CD4-positive, alpha-beta T cell (primary cell): ENCODE measurements at regions not wholly inside any gene's neighbourhood (a gene's known extent, or its start where the extent isn't known, plus 50 kb on each side); places are given as distances from the start of the nearest gene placed in this dataset.

Experiments
- ATAC-seq: fragments of 200-7000 bp; cut with Tn5 transposase; one replicate; pipeline ENCODE4 v1.10.0; 2022; ENCODE audit warnings: mild to moderate bottlenecking; ENCODE audit not compliant: poor library complexity
- CTCF ChIA-PET: fragments of 350-600 bp; sonication (Branson Sonifier 250); formaldehyde crosslinking; loops from one replicate; lab custom pipeline; 2021; ENCODE audit warnings: antibody characterized with exemption, inconsistent platforms; lab: Charles Lee
- POLR2A ChIA-PET: fragments of 350-600 bp; sonication (Branson Sonifier 250); formaldehyde crosslinking; loops from one replicate; lab custom pipeline; 2021; ENCODE audit warnings: antibody characterized with exemption, inconsistent platforms; lab: Charles Lee
- DNase-seq, 14 experiments: peaks; one replicate each; pipeline ENCODE4 v3.0.0-alpha.2; 2013 to 2020; ENCODE audit warnings: mixed read lengths in 2 of 14
- H3K27ac ChIP-seq, 2 donors: one replicate each; pipeline versions ENCODE4 v1.5.1 to v1.7.0; 2013; ENCODE audit warnings: low read length in 2 of 2, low read depth in 1 of 2, mild to moderate bottlenecking in 1 of 2
- H3K27me3 ChIP-seq, 2 experiments: 1 replicate in 1 of 2; 2 replicates in 1 of 2; pipeline versions ENCODE4 v1.6.1 to v1.7.0; 2013; ENCODE audit warnings: low read length in 2 of 2, control low read depth in 1 of 2, mild to moderate bottlenecking in 1 of 2, moderate library complexity in 1 of 2; ENCODE audit not compliant: insufficient read depth in 2 of 2, control insufficient read depth in 1 of 2
- H3K36me3 ChIP-seq: one replicate; pipeline ENCODE4 v1.6.1; 2013; ENCODE audit warnings: low read length, control low read depth; ENCODE audit not compliant: insufficient read depth
- H3K4me1 ChIP-seq: one replicate; pipeline ENCODE4 v1.6.1; 2013; ENCODE audit warnings: low read length, control low read depth; ENCODE audit not compliant: insufficient read depth
- H3K4me3 ChIP-seq: one replicate; pipeline ENCODE4 v1.5.1; 2013; ENCODE audit warnings: mild to moderate bottlenecking, low read length, moderate library complexity
- H3K9me3 ChIP-seq, 2 experiments: 1 replicate in 1 of 2; 2 replicates in 1 of 2; pipeline versions ENCODE4 v1.6.1 to v1.7.0; 2013; ENCODE audit warnings: low read length in 2 of 2, mild to moderate bottlenecking in 2 of 2, control low read depth in 1 of 2, moderate library complexity in 1 of 2; ENCODE audit not compliant: control insufficient read depth in 1 of 2, insufficient read depth in 1 of 2
- H3K27ac Mint-ChIP-seq: one replicate; pipeline ENCODE4 v1.8.0; 2020; ENCODE audit warnings: mixed read lengths
- H3K27me3 Mint-ChIP-seq: one replicate; pipeline ENCODE4 v1.8.0; 2021; ENCODE audit warnings: mixed read lengths
- H3K36me3 Mint-ChIP-seq: one replicate; pipeline ENCODE4 v1.8.0; 2021; ENCODE audit warnings: low read depth, mixed read lengths
- H3K4me1 Mint-ChIP-seq: one replicate; pipeline ENCODE4 v1.8.0; 2021; ENCODE audit warnings: low read depth, mixed read lengths
- H3K4me3 Mint-ChIP-seq: one replicate; pipeline ENCODE4 v1.8.0; 2020; ENCODE audit warnings: mild to moderate bottlenecking, mixed read lengths
- H3K9me3 Mint-ChIP-seq: one replicate; pipeline ENCODE4 v1.8.0; 2020; ENCODE audit warnings: mixed read lengths
- CTCF ChIP-seq: fragments of 200-600 bp; IDR thresholded peaks from one replicate; pipeline ENCODE4 v1.8.0; 2022; ENCODE audit warnings: antibody characterized with exemption, mild to moderate bottlenecking
- intact Hi-C, 2 experiments: fragments of 100-400 bp; cut with DNase I in 1 of 2; cut with micrococcal nuclease in 1 of 2; formaldehyde crosslinking; loops; one replicate each; pipeline versions ENCODE4 v1.15.1 to v1.9.0; 2023 to 2025; cut with DNase I, micrococcal nuclease

GRCh38 chr22:22396741-22397291 is 111.7 kb downstream of the ZNF280B start:
- no peak overlapping the region for H3K27ac ChIP-seq
- peaks cover 2% of the 10 kb centered on the region for H3K9me3 Mint-ChIP-seq
- peaks cover 0 to 5% of the 10 kb centered on the region in 2 experiments for H3K9me3 ChIP-seq
- CTCF ChIA-PET, result no interaction called here
- TF ChIP-seq CTCF, result no peak
- intact Hi-C loops, result loop anchor here (1.0 kb wide), 1 partner anchor 48 kb away; no protein-coding TSS in a partner anchor
- peaks cover 25% of the 10 kb centered on the region for H3K27me3 Mint-ChIP-seq
- no peak for DNase-seq
- H3K4me1 Mint-ChIP-seq, result no peaks in the 10 kb centered on the region
- H3K27ac Mint-ChIP-seq, result no peak overlapping the region
- no peaks in the 10 kb centered on the region for H3K36me3 ChIP-seq
- H3K4me3 ChIP-seq, result no peak overlapping the region
- POLR2A ChIA-PET, result no interaction called here
- H3K4me3 Mint-ChIP-seq, result no peak overlapping the region
- no peak for ATAC-seq
- peaks cover 7 to 8% of the 10 kb centered on the region in 2 experiments for H3K27me3 ChIP-seq
- H3K36me3 Mint-ChIP-seq, result no peaks in the 10 kb centered on the region
- H3K4me1 ChIP-seq, result no peaks in the 10 kb centered on the region

GRCh38 chr22:22397292-22397870 is 111.2 kb downstream of the ZNF280B start:
- H3K4me3 Mint-ChIP-seq, result no peak overlapping the region
- no peaks in the 10 kb centered on the region for H3K4me1 Mint-ChIP-seq
- Histone ChIP-seq H3K4me3 (no peak overlapping the region), H3K4me1 (no peaks in the 10 kb centered on the region), H3K9me3 (no peaks in the 10 kb centered on the region), H3K27me3 (peaks cover 4% of the 10 kb centered on the region in 2 experiments), H3K36me3 (no peaks in the 10 kb centered on the region), H3K27ac (no peak overlapping the region)
- peaks cover 2% of the 10 kb centered on the region for H3K9me3 Mint-ChIP-seq
- no peak overlapping the region for H3K27ac Mint-ChIP-seq
- ChIA-PET POLR2A (no interaction called here), CTCF (no interaction called here)
- intact Hi-C loops, result loop anchor here (1.0 kb wide), 1 partner anchor 48 kb away; no protein-coding TSS in a partner anchor
- ATAC-seq, result no peak
- DNase-seq, result no peak
- H3K36me3 Mint-ChIP-seq, result no peaks in the 10 kb centered on the region
- H3K27me3 Mint-ChIP-seq, result peaks cover 19% of the 10 kb centered on the region
- no peak for TF ChIP-seq CTCF

GRCh38 chr22:22397875-22398524 is 110.5 kb downstream of the ZNF280B start:
- ATAC-seq (no peak), DNase-seq (no peak)
- peaks cover 4% of the 10 kb centered on the region in 2 experiments for H3K27me3 ChIP-seq
- H3K27ac Mint-ChIP-seq, result no peak overlapping the region
- H3K4me1 ChIP-seq, result no peaks in the 10 kb centered on the region
- no peak overlapping the region for H3K27ac ChIP-seq
- no peaks in the 10 kb centered on the region for H3K9me3 ChIP-seq
- H3K4me3 ChIP-seq, result no peak overlapping the region
- H3K4me3 Mint-ChIP-seq, result no peak overlapping the region
- POLR2A ChIA-PET, result no interaction called here
- intact Hi-C loops, result loop anchor here (1.0 kb wide), 1 partner anchor 49 kb away; no protein-coding TSS in a partner anchor
- CTCF ChIA-PET, result no interaction called here
- H3K27me3 Mint-ChIP-seq, result peaks cover 15% of the 10 kb centered on the region
- no peaks in the 10 kb centered on the region for H3K36me3 Mint-ChIP-seq
- no peaks in the 10 kb centered on the region for H3K36me3 ChIP-seq
- H3K4me1 Mint-ChIP-seq, result no peaks in the 10 kb centered on the region
- no peaks in the 10 kb centered on the region for H3K9me3 Mint-ChIP-seq
- no peak for TF ChIP-seq CTCF
